ENCODE measurements at regions not wholly inside any gene's neighbourhood (a gene's known extent, or its start where the extent isn't known, plus 50 kb on each side); places are given as distances from the start of the nearest gene placed in this dataset.
A peak's percentile ranks its signal among the peaks of the same experiment; 100 is the strongest.
"Not testable (repeated sequence)": the region's sequence is repeated elsewhere in the genome, so short reads cannot be mapped to it uniquely, and the experiment has no call there.

DNA sequence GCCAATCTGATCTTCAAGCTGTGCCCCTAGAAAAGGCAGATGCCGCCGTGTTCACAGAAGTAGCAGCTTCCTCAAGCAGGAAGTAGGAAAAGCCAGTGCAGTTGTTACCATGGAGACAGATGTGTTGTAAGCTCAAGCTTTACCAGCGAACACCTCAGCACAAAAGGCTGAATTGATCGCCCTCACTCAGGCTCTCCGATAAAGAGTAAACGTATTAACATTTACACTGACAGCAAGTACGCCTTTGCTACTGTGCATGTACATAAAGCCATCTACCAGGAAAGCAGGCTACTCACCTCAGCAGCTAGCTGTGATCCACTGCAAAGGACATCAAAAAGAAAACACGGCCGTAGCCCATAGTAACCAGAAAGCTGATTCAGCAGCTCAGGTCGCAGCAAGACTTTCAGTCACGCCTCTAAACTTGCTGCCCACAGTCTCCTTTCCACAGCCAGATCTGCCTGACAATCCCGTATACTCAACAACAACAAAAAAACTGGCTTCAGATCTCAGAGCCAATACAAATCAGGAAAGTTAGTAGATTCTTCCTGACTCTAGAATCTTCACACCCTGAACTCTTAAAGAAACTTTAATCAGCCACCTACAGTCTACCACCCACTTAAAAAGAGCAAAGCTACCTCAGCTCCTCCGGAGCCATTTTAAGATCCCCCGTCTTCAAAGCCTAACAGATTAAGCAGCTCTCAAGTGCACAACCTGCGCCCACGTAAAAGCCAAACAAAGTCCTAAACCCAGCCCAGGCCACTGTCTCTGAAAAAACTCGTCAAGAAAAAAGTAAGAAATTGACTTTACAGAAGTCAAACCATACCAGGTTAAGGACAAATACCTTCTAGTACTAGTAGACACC is 160.0 kb downstream of the DEFB131A start:
- DNase-seq (ENCODE audit: low read depth): peak; percentile 30

DNA sequence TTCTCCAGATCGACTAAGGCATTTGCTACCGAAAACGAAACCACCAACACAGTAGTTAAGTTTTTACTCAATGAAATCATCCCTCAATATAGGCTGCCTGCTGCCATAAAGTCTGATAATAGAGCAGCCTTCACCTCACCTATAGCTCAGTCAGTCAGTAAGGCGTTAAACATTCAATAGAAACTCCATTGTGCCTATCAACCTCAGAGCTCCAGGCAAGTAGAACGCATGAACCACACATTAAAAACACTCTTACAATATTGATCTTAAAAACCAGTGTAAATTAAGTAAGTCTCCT is 160.6 kb downstream of the DEFB131A start:
- not testable (repeated sequence) for DNase-seq (ENCODE audit: low read depth)

DNA sequence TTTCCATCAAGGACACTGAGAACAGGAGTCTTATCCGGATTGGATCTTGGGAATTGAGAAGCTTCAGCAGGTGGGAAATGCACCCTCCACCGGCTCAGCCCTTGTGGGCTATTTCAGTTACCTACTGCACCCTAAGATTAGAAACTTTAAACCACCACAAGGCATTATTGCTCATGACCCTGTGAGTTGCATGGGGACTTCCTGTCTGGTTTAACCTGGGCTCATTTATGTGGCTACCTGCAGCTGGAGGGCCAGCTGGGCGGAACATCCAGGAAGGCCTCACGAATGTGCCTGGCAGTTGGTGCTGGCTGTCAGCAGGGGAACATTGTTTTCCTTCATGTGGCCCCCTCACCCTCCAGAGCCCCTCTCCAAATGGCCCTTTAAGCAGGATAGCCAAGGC is 164.1 kb downstream of the DEFB131A start:
- no peak for DNase-seq (ENCODE audit: low read depth)

DNA sequence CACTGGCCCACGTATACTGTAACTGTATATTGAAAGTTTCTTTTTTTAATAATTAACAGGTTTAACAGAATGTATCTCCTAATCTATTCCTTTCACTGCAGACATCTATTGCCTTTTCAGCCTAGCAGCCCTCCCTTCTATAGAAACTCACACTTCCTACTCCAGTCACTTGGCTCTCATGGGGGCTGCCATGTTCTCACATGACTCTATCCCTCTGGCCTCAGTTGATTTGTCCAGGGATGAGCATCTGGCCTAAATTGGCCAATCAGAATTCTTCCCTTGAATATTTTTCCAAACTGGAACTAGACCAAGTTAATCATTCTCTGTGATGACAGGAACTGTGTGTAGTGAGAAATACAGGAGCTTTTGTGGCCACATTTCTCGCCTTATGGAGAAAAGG is 166.1 kb downstream of the DEFB131A start:
- DNase-seq (ENCODE audit: low read depth): not testable (repeated sequence)

DNA sequence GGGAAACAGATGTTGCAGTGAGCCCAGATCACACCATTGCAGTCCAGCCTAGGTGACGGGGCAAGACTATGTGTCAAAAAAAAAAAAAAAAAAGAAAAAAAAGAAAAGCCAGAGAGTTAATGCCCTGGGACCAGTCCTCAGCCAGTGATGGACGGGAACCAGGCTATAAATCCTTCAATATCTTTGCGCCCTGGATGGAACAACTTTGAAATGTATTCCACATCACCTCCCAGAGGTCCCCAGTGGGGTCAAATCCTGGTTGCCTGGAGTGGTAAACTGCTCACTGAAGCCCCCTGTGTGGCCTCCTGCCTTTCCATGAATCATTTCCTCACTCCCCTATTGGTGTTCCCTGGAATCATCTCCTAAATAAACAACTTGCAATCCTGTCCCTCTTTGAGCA is 166.9 kb downstream of the DEFB131A start:
- no peak for DNase-seq (ENCODE audit: low read depth)

DNA sequence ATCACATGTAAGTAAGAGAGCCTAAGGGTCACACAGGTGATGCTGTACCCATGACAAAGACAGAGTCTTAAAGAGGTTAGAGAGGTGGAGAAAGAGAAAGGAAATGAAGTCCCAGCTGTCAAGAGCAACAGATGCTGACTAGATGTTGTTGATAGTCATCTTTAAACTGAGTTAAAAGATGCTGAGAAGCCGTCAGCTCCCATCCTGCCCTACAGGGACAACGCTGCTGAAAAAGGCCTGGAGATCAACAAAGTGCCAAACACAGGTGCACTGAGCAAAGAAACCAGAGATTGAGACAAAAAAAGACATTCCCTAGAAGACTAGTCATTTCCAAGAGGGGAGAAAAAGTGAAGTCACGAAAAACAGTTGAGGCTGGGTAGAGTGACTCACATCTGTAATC is 145.0 kb upstream of the DRD5 start:
- not testable (repeated sequence) for DNase-seq (ENCODE audit: low read depth)

DNA sequence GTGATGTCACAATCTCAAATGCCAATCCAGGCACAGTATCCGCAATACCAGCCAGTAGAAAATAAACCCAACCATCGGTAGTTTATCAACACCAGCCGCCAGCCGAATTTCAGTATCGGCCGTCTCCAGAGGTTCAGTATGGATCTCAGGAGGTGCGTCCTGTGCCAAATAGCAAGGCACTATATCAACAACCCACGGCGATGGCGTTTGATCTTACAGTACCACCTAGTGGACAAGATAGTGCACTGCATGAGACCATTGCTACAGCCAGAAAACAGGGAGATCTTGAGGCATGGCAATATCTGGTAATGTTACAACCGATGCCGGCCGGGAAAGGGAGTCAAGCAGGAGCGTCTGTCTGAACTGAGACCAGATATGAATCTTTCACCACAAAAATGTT is 121.8 kb upstream of the DRD5 start:
- DNase-seq (ENCODE audit: low read depth): not testable (repeated sequence)

DNA sequence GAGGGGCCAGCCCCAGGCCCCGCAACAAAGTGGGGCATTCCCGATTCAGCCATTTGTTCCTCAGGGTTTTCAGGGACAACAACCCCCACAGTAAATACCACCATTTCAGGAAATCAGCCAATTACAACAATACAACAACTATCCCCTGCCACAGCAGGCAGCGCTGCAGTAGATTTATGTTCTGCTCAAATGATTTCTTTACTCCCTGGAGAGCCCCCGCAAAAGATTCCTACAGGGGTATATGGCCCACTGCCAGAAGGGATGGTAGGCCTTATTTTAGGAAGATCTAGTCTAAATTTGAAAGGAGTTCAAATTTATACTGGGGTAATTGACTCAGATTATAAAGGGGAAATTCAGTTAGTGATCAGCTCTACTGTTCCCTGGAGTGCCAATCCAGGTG is 120.5 kb upstream of the DRD5 start:
- DNase-seq (ENCODE audit: low read depth): not testable (repeated sequence)

DNA sequence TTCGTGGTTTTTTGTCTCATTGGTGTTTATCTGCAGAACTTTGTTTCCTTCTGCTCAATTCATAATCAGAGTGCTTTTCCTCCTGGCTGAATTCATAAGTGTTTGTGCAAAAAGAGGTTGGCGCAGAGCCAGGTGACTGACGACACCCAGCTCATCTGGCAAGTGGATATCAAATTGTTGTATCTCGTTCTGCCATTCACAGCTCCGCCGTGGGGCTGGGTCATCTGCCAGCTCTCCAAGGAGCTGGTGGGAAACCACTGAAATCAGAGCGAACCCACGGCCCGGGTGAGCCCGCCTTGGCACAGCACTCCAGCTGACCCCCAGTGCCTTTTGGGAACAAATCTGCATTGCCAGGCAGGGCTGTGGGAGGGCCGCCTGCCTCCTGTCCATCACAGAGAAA is 110.7 kb upstream of the DRD5 start:
- not testable (repeated sequence) for DNase-seq (ENCODE audit: low read depth)

DNA sequence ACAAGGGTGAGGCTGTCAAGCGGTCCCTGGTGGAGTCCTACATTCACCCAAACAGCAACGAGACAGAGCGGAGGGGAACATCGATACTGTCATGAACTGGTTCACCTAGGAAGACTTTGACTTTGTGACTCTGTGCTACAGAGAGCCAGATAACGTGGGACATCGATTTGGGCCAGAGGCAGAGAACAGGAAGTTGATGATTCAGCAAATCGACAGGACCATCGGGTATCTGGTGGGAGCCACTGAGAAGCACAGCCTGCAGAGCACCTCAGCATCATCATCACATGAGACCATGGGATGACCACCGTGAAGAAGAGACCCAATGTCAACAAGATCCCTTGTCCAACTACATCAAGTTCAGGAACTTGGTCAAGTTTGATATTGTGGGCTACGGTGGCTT is 104.1 kb upstream of the DRD5 start:
- not testable (repeated sequence) for DNase-seq (ENCODE audit: low read depth)

DNA sequence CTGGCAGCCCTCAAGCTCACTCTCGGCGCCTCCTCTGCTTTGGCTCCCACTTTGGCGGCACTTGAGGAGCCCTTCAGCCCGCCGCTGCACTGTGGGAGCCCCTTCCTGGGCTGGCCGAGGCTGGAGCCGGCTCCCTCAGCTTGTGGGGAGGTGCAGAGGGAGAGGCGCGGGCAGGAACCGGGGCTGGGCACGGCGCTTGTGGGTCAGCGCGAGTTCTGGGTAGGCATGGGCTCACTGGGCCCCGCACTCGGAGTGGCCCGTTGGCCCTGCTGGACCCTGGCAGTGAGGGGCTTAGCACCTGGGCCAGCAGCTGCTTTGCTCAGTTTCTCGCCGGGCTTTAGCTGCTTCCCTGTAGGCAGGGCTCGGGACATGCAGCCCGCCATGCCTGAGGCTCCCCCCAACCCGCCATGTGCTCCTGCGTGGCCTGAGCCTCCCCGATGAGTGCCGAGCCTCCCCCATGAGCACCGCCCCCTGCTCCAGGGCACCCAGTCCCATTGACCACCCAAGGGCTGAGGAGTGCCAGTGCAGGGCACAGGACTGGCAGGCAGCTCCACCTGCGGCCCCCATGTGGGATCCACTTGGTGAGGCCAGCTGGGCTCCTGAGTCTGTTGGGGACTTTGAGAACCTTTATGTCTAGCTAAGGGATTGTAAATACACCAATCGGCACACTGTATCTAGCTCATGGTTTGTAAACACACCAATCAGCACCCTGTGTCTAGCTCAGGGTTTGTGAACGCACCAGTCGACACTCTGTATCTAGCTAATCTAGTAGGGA is 101.5 kb upstream of the DRD5 start:
- DNase-seq (ENCODE audit: low read depth): no peak

DNA sequence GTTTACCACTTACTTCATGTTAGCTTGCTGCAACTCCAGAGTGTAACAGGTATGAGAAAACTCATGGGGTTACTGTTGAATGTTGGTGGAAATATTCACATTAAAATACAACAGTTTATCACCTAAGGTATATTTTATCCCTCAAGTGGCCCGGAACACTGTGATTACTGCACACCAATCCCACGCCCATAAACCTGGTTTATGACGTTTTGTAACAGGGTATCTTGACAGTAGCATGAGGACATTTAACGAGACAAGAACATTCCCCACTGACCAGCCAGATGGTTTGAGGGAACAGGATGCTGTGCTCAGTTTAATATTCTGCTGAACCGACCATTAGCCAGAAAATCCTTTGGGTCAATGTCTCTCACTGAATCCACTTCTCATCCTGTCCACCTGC is 98.3 kb upstream of the DRD5 start:
- DNase-seq (ENCODE audit: low read depth): not testable (repeated sequence)

DNA sequence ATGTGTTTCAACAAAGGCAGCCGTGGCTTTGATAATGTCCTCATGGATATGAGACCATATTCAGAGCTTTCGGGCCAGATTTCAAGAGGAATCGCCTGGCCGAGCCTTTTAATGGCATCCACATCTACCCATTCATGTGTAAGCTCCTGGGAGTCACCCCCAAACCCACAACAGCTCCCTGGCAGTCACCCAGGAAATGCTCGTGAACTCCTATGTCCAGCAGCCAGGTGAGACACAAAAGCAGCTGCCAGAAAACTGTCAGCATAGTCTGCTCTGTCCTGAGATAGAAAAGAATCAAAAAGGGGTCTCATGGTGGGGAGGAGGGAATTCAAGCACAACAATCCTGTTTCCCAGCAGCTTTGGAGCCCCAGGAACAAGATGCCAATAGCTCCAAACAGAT is 96.4 kb upstream of the DRD5 start:
- DNase-seq (ENCODE audit: low read depth): not testable (repeated sequence)

DNA sequence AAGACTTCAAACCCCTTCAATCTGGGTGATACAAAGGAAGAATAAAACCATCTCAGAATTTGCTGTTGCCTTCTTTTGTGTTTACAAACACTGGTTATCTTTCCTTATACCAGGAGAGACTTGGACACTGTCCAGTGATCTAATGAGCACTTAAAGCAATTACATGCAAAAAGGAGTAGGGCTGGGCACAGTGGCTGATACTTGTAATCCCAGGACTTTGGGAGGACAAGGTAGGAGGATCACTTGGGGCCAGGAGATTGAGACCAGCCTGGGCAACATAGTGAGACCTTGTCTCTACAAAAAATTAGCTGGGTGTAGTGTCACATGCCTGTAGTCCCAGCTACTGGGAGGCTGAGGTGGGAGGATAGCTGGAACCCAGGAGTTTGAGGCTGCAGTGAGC is 95.7 kb upstream of the DRD5 start:
- no peak for DNase-seq (ENCODE audit: low read depth)

DNA sequence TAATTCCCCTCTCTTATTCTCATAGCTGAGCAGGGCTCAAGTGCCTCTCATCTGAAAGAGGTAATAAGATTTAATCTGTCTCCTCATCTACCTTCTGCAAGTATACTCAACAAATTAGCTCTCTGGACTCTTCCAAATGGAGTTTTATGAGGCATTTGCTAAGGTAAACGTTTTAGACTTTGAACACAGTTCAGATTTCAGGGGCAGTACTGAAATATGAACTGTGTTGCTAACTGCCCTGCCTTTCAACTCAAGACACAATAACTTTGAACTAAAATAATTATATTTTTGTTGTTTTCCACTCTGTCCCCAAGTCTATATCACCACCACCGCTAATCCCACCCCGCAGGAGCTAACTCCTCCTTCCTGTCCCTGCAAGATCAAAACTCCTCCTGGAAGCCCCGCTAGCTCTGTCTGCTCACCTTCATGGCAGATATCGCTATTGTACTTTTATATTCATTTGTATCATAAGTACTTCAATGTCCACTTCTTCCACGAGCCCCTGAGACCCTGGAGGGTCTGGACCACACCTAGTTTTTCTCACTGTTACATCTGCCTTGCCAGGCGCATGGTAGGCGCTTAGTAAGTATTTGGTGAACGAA is 90.7 kb upstream of the DRD5 start:
- not testable (repeated sequence) for DNase-seq (ENCODE audit: low read depth)

DNA sequence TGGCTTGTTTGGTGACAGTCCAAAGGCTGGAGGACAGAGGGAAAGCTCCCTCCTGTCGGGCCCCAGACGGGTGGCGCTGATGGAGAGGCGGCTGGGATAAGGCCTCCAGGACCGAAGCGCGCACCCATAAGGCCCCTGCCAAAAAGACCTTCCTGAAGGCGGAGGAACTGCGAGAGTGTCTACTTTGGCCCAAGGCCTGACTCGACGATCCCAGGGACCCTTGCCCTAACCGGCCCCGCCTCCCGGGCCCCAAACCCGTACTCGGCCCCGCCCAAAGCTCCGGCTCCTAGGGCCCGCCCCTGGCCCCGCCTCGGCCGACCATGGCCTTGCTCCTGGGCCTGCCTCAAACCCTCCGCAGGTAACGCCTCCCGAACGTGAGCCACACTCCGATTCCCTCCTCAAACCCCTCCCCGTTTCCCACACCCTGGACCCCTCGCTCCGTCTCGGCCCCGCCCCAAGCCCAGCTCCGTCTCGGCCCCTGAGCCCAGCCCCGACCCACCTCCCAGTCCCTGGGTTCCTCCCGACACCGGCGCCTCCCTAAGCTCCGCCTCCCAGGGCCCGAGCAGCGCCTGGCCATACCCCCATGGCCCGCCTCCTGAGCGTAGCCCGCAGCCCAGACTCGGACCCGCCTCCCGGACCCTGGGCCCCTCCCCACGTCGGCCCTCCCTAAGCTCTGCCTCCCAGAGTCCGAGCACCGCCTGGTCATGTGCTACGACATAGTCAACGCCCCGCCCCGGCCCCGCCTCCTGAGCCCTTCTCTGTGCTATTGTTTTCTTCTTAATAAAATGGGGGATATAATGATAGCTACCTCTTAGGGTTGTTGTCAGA is 90.0 kb upstream of the DRD5 start:
- peak; percentile 79 for DNase-seq (ENCODE audit: low read depth)

DNA sequence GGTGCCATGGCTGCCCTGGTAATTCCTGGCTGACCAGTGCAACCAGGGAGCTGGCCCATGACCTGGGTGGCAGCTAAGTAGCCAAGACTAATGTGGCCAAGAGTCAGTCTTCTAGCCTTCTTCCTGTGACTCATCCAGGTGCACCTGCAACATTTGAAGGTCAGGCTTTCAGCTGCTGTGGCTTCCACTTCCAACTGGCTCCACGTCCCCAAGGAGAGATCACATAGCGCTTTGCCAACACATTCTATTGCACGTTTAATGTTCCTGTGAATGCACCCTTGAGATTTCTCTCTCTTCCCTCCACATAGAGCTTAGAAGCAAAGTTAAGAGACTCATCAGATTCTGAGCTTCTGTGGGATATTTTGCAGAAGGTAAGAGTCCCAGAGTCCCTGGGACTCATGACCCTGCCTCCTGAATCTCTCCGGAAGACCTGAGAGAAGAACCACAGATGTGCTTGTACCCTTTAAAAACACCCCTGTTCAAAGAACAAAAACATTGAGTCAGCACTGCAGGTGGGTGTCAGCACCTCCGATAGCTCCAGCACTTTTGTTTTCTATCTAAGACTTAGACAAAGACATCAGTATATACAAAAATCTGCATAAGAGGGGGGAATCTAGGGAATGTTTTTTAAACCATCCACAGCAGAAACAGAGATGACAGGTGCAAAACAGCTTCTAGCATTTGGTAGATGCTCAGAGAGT is 88.5 kb upstream of the DRD5 start:
- DNase-seq (ENCODE audit: low read depth): not testable (repeated sequence)

DNA sequence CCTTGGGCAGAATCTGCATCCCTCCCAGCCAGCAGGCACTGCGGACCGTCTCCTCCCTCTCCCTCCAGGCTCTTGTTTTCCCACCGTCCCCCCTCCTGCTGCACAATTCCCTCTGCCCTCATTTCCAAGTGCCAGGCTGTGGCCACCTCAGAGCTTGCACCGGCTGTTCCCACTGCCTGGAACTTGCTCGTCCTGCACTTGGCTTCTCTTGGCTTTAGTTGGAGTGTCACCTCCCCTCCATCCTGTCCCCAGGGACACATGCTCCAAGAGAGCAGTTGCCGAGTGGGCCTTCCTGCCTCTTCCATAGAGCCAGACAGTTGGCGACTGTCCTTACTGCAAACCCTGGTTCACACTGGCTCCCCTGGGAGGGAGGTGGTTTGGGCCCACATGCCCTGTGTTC is 87.0 kb upstream of the DRD5 start:
- DNase-seq (ENCODE audit: low read depth): not testable (repeated sequence)

DNA sequence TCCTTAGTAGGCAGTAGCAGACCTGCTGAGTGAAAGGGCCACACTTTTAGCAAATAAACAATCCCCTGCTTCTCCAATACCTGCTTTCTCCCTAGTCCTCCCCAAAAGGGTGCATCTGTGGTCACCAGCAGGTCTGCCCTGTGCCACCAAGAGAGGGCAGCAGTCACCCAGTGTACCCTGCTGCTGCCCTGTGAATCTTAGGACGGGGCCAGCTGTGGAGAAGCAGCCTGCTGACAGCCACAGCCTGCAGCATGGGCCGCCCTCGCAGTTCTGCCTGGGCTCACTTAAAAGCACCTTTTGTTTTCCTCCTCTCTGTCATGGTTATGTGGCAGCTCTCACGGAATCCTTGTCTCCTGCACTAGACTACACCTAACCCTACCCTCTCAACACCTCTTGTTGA is 85.4 kb upstream of the DRD5 start:
- DNase-seq (ENCODE audit: low read depth): not testable (repeated sequence)

DNA sequence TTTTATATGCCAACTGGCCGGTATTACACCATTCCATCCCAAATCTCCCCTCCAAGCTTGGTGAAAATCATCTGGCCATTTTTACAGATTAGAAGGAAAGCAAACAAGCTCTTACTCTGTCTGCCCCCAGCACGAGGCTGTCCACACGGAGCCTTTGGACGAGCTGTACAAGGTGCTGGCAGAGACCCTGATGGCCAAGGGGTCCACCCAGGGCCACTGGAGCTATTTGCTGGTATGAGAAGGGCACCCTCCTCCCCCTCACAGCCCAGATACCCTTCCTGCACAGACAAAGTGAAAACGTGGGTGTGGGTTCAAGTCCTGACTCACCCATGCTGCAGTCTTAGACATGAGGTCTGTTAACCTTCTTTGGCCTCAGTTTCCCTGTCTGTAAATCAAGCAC is 84.9 kb upstream of the DRD5 start:
- DNase-seq (ENCODE audit: low read depth): not testable (repeated sequence)

DNA sequence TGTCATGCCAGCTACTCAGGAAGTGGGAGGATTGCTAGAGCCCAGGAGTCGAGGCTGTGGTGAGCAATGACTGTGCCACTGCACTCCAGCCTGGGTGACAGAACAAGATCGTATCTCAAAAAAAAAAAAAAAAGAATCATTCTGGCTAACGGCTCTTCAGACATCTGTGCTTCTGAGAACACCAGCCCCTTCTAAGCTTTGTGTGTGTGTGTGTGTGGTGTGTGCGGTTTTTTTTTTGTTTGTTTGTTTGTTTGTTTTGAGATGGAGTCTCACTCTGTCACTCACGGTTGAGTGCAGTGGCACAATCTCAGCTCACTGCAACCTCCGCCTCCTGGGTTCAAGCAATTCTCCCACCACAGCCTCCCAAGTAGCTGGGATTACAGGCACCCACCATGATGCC is 79.4 kb upstream of the DRD5 start:
- DNase-seq (ENCODE audit: low read depth): not testable (repeated sequence)

DNA sequence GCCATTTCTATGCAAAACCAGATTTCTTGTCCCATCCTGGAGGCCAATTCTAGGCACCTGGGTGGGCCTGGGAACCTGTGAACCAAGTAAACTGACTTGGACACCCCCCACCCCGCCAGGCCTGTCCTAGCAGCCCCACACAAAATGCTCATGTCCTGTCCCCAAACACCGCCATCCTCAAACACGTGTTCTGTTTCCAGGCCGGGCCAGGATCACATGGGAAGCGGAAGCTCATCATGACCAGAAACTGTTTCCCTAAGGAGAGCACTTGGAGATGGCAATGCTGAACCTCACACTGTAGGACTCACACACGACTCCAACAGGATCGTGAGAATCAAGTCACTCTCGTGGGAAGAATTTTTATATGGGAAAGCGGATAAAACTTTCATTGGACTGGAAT is 78.7 kb upstream of the DRD5 start:
- DNase-seq (ENCODE audit: low read depth): not testable (repeated sequence)
